ENCODE measurements at regions not wholly inside any gene's neighbourhood (a gene's known extent, or its start where the extent isn't known, plus 50 kb on each side); places are given as distances from the start of the nearest gene placed in this dataset.

DNA sequence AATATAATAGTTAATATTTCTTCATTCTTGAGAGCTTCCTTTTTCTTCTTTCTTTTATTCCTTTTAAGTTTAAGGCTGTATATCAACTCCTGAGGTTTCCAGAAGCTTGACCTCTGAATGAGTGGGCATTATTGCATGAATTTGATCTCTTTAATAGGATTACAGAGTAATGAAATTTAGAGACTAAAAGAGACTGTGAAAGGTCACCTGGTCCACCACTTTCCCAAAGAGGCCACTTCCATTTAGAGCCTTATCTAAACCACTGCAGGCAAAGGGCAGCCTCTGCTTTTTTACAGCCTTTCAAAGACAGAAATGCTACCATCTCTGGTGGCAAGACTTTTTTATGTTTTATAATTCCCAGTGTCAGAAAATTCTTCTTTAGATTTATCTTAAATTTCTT, 215.3 kb upstream of the HS3ST5 start:
- DNase-seq (ENCODE audit: low read depth in 2 of 2) = no peak

DNA sequence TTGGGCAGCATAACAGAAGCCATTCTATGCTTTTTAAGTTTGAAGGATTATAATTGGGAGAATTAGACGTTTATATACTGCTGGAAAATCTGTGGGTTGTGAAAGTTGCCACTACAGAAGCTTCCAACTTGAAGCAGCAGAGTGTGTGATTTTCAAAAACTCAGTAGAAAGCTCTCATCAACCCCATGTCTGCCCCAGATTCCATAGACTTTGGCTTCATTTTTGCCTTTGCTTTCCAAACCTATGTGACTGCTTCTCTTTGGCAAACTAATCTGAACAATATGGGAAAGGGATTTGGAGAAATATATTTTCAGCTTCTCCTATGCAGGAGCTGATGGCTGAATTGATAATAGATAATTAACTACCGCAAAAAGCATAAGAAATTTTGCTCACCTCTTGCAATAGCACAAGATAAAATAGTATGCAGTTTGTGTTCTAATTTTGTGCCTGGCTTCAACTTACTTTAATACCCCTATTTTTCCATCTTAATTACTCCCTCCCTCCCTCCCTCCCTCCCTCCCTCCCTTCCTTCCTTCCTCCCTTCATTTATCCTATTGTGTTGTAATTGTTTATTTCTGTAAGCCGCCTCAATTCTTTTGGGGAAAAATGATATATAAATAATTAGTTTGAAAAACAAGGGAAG, 214.1 kb upstream of the HS3ST5 start:
- DNase-seq (ENCODE audit: low read depth in 2 of 2) = no peak

DNA sequence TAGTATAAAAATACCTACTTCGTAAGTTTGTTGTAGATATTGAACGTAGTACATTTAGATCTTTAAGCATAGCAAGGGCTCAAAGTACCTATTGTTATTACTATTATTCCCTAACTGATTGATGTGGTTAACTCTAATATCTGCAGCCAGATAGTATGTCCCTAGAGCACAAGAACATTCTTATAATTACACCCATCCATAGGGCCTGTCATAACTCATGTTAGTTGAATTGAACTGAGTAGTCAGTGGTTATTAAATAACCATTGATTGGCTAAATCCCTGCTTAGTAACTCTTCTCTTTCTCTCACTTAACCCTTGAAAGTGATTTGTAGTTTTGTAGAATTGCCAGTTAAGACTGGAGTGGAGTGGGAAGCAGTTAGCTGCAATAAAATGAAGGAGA, 207.5 kb upstream of the HS3ST5 start:
- DNase-seq (ENCODE audit: low read depth in 2 of 2) = no peak

DNA sequence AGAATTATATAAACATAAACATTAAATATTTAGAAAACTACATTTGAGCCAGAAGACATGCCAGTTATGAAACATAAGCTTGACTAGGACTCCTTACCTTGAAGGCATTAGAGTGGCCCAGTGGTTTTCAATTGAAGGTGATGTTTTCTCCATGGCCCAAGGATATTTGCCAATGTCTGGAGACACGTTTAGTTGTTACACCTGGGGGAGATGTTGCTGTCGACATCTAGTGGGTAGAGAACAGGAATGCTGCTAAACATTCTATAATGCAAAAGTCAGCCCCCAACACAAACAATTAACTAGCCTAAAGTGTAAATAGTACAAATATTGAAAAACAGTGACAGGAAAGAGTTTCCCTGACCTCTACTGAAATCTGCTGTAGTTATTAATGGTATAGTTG, 200.9 kb upstream of the HS3ST5 start:
- DNase-seq (ENCODE audit: low read depth in 2 of 2) = no peak

DNA sequence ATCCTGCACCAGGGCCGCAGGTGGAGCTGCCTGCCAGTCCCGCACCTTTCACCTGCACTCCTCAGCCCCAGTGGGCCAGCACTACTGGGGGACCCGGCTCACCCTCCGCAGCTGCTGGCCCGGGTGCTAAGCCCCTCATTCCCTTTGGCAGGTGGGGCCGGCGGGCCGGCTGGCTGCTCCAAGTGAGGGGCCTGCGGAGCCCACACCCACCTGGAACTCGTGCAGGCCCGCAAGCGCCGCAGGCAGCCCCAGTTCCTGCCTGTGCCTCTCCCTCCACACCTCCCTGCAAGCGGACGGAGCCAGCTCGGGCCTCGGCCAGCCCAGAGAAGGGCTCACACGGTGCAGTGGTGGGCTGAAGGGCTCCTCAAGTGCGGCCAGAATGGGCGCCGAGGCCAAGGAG, 199.0 kb upstream of the HS3ST5 start:
- no peak for DNase-seq (ENCODE audit: low read depth in 2 of 2)

DNA sequence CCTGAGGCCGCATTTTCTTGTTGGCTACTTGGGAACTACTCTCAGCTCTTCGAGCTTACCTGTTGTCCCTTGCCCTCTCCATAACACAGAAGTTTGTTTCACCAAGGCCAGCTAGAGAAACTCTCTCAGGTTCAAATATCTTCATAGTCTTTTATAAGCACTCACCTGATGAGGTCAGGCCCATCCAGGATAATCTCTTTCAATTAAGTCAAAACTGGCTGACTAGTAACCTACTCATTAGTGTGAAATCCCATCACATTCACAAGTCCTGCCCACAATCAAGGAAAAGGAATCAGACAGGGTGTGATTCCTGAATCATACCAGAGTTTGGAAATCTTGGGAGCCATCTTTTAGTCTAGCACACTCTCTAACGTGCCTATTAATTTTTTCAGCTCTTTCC, 195.2 kb upstream of the HS3ST5 start:
- no peak for DNase-seq (ENCODE audit: low read depth in 2 of 2)

DNA sequence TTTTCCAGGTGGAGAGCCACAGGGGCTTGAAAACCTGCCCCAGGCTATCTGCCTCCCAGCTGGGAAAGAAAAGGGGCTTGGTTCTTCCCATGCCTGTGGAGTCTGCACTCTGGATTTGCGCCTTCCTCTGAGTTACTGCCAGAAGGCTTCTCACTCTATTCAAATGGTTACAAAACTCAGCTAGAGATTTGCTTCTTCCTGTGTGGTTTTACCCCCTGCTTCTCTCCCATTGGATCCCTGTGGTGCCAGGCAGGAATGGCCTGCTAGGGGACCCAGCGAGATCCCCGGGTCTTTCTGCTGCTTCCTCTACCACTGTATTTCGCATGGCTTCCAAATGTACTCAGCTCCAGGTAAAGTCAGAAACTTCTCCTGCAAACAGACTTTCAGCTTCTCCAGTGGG, 192.0 kb upstream of the HS3ST5 start:
- DNase-seq (ENCODE audit: low read depth in 2 of 2) = no peak

DNA sequence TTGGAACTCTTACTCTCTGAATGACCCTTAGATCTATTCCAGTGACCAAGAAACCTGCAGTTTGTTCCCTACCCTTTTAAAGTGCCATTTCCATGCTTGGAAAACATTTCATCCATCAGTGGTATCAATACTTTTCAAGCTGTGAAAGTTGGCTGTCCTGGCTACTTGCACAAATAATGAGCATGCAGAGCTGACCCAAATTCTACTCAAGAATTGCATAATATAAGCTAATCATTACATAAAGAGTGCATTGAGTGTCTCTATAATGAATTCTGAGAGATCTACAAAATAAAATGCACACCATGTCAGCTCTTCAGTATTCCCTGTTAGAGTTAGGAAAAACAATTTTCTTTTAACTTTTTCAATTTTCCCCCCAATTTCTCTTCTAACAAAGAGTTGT, 181.3 kb upstream of the HS3ST5 start:
- DNase-seq (ENCODE audit: low read depth in 2 of 2) = no peak

DNA sequence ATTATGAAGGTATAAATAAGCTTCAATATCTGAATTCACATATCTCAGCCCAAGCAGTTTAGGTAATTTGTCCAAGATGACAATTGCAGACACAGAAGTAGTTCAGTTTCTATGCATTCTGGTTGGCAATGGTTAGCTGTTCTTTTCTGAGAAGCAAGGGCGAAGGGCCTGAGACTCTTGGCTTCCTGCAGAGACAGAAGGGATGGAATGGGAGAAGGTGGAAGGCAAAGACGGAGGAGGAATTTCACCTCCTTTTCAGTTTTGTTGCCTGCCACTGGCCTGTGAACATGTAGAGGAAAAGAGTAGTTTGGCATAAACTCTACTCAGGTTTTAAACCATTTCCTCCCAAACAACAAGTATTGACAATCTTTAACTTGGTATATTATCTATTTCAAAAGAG, 180.7 kb upstream of the HS3ST5 start:
- no peak for DNase-seq (ENCODE audit: low read depth in 2 of 2)

DNA sequence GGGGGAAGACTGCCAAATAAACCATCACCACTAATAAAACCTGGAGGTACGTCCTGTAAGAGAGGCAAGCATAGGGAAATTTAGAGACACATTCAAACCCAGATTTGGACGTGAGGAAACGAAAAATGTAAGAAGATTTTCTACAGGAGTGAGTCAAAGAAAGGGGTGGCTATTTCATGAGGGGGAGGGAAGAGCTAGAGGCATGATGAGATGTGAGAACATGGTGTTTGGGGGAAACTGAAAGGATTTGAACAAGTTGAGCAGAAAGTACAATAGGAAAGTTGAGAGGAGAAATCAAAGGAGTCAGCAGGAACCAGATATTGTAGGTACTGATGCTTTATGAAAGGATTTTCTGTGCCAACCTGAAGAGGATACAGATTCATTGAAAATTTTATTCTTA, 179.1 kb upstream of the HS3ST5 start:
- DNase-seq (ENCODE audit: low read depth in 2 of 2) = no peak

DNA sequence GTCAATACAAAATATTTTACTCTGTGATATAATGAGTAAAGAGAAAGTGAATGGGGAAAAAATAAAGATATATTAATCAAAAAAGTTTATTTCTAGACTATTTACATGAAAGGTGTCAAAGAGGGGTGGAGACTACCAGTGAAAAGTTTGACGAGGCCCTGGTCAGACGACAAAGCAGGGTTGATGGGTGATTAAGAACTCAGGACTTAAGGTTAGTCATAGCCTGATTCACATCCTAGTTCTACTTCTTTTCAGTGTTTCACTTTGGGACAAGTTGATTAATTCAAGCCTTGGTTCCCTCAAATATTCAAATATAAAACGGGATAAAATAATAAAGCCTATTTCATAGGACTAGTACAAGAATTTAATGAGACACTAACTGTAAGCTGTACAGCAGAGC, 178.2 kb upstream of the HS3ST5 start:
- DNase-seq (ENCODE audit: low read depth in 2 of 2) = no peak

DNA sequence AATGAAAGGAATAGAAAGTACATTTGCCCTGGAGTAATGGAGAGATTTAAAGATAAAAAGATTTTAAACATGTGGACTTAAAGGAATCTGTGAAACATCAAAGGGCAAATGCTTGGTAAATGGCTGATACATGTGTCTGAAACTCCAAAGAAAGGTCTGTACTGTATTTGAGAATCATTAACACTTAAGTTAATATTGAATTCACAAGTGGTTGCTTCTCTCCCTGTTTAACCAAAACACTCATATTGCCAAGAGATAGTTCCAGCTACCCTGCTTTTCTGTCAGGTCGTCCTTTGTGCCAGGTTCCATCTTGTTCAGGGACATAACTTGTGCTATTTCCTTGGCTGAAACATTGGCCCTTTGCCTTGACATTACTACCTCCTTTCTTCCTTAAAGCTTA, 171.3 kb upstream of the HS3ST5 start:
- DNase-seq (ENCODE audit: low read depth in 2 of 2) = no peak

DNA sequence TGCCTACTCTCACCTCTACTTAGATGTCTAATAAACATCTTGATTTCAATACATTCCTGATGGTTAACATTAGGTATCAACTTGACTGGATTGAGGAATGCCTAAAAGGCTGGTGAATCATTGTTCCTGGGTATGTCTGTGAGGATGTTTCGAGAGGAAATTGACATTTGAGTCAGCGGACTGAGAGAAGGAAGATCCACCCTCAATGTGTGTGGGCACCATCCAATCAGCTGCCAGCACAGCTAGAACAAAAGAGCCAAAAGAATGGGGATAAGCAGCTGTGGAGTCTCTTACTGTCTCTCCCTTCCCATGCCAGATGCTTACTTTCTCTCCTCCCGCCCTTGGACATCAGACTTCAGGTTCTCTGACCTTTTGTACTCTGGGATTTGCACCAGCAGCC, 128.6 kb upstream of the HS3ST5 start:
- DNase-seq (ENCODE audit: low read depth in 2 of 2) = no peak

DNA sequence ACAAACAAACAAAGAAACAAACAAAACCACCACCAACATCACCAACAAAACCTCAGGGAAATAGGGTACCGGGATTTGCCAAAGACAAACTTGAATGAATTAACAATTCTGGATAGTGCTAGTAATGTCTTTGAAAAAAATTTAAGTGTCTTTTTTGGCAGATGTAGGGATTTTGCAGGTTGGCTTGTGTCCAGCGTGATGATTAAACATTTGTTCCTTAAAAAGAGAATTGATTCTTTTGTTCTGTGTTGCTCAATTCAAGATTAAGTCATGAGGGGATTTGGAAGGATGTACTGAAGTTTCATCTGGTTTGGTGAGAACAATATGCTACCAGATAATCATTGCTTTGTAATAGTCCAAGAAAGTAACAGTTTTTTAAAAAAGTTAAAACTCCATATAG, 125.1 kb upstream of the HS3ST5 start:
- no peak for DNase-seq (ENCODE audit: low read depth in 2 of 2)

DNA sequence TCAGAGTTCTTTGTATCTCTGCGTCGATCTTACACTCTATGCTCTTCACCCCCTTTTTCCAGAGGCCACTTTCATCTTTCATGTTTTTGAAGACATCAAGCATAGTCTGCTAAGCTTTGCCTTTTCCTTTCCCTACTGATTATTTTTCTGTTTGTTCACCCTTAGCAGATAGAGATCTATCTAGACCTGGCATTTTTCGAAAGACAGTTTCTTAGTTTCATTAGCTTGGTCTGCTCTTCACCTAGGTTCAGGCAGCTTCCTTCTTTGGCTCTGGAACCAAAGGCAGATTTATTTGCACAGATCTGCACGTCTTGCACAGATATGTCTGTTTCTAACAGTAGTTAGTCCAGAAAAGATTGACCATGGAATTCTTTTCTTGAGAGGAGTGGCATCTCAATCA, 122.7 kb upstream of the HS3ST5 start:
- DNase-seq (ENCODE audit: low read depth in 2 of 2) = no peak

DNA sequence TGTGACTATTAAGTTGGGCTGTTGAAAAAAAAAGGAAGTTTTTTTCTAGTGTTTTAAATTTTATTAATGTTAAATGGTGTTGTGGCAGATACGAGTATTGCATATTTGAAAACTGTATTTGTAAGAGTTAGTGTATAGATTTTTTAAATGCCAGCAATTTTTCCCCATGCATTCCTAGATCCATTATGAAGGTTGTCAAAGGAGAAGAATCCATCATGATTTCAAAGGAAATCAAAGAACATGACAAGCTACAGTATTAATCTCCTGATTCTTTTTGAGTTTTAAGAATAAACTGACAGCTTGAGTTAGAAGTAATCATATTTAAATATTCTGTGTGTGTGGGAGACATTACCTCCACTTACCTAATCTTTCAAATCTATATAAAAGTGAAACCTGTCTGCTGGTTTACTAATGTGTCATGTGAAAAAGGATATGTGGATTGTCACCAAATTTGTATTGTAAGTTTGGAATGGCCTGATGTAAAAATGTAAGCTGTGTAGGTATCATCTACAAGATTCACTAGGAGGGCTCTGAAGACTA, 111.0 kb upstream of the HS3ST5 start:
- no peak for DNase-seq (ENCODE audit: low read depth in 2 of 2)

DNA sequence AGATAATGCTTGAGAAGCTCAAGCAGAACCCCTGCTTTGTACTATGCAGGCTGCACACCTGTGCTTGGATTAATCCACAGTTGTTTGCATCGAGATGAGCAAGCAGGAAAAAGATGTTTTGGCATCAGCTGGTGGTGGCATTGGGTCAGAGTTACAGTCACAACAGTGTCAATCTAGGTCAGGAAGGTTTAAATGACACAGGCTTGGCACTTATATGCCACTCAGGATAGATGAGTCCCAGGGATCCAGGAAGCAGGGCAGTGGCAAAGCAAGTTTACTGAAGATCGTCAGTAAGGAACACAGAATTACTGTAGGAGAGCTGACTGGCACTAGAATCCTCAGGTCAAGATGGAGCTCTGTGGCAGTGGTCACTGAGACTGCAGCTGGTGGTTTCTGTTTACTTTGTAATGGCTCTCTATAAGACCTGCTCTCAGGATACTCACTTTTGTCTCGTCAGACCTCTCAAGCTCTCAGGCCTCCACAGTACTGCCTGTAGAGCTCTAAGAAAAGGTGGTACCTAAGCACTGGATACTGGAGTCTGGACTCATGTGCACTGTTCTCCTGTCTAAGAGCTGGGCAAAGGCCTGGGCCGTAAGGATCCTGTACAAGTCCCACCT, 110.1 kb upstream of the HS3ST5 start:
- DNase-seq (ENCODE audit: low read depth in 2 of 2) = no peak

DNA sequence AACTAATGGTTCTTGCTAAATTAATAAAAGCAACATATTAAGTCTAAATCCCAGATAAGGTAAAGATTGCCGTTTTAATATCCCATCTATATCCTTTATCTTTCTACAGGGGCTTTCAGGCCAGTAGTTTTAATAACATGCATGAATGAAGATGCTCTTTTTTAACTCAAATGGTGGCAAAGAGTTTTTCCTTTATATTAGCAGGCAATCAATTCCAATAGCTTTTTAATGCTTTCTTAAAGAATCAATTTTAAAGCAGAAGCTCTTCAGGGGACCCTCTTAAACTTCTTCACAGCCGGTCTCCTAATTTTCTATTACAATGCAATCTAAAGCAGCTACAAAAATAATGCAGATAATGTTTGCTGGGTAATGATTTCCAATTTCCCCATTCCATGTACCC, 107.8 kb upstream of the HS3ST5 start:
- no peak for DNase-seq (ENCODE audit: low read depth in 2 of 2)

DNA sequence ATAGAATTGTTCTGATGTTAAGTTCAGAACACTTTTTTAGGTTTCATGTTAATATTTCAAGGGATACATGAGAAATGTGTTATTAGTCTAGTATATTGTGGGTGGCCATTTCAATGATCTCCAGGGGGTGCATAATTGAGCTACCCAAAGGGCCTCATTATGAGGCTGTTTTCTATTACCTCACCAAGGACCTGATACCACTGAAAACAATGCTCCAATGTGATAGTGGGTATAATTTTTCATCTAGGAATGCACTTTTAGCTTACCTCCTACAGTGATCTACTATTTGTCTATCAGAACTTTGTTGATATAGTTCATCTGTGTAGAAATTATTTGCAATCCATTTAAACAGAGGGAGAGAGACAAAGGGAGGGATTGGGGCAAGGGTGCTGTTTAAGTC, 106.8 kb upstream of the HS3ST5 start:
- DNase-seq (ENCODE audit: low read depth in 2 of 2) = no peak

DNA sequence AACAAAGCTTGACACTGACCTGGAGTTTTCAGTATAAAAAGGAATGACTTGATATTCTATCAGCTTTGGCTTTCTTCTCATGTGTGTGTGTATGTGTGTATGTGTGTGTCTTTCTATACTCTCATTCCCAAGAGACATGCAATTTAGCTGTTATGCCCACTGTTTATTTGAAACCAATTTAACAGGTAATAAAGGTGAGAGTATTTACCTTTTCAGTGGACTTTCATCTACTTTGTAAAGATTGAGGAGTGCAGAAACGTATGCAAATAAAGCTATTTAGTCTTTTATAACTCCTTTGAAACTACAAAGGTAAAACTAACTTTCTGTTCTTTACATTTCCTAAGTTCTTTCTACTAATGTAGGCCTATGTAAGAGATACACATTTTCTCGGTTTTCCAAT, 103.5 kb upstream of the HS3ST5 start:
- no peak for DNase-seq (ENCODE audit: low read depth in 2 of 2)

DNA sequence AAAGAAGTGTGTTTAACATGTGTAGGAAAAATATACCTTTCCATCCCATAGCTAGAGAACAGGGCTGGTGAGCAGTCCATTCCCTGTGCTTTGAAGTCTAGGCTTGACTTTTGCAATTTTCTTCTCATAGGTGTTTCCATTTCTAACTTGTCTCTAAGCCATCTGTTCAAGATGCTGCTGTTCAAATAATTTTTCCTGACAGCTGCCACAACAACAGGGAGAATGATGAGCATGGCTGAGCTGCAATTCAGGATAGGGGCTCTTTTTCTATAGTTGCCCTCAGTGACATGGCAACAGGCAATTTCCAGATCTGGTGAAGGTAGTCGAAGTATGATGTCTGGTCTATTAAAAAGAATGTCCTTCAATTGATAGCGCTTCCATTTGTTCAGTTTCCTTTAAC, 103.0 kb upstream of the HS3ST5 start:
- no peak for DNase-seq (ENCODE audit: low read depth in 2 of 2)

DNA sequence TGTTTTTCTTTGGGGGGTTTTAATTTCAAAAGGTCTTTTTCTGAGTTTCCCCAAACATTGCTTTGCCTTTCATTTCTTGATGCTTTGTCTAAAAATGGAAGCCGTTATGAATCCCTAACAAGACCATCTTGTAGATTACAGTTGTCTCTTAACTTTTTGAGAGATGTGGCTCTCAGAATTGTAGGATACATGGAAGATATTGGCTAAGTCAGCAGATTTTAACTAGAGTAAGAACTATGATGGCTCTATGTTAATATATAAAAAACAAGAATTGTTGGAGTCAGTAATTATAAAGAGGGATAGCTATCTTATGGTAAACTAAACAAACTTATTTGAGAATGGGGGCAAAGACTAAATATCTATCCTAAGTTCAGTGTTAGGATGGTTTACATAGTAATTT, 96.6 kb upstream of the HS3ST5 start:
- no peak for DNase-seq (ENCODE audit: low read depth in 2 of 2)

DNA sequence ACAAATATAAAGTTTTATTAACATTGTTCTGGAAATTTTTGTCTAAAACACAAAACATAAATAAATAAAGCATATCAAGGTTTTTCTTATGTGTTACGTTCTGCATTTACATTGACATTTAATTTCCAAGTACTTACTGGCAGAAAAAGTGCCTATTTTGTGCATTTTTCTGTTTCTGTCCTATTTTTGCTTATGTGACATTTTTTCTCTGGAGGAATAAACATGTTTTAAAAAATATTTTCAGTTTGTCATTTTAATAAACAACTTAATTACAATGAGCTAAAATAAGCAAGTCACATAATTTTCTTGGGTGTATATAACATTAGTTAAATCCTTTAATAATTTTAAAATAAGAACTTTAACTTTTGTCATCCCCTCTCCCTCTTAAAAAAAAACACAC, 94.4 kb upstream of the HS3ST5 start:
- DNase-seq (ENCODE audit: low read depth in 2 of 2) = no peak

DNA sequence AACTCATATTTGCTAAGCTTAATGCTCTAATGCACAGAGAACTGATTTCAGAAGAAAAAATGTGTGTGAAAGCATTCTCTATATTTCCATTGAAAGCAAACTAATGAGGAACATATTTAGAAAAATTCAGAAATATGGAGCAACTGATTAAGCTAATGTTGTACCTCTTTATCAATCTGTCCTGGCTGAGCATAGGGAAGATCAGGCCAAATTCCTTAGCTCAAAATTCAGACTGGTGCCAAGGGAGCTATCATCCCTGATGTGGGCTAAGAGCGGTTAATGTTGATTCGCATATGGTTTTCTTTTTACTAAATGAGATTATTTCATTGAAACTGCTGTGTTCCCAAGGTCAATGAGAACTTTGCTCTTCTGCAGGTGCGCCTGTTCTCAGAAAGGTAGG, 93.9 kb upstream of the HS3ST5 start:
- no peak for DNase-seq (ENCODE audit: low read depth in 2 of 2)
